ENCODE measurements at regions not wholly inside any gene's neighbourhood (a gene's known extent, or its start where the extent isn't known, plus 50 kb on each side); places are given as distances from the start of the nearest gene placed in this dataset.

- no peaks in the 10 kb centered on the region for H3K79me2 ChIP-seq (ENCODE audit: insufficient read depth, low read length)
- no peak overlapping the region for H2AFZ ChIP-seq (ENCODE audit: low read length)
- no peak overlapping the region for H3K4me2 ChIP-seq (ENCODE audit: low read depth, low read length)
- TF ChIP-seq PTBP1 (IDR thresholded peaks at IDR 0.05; ENCODE audit: low read depth, low read length, poor library complexity, severe bottlenecking) (no peak), ZNF576 (CRISPR knock-in tag; IDR thresholded peaks at IDR 0.05) (no peak), ZNF30 (CRISPR knock-in tag; IDR thresholded peaks at IDR 0.05) (no peak), ZNF350 (CRISPR knock-in tag; IDR thresholded peaks at IDR 0.05; ENCODE audit: borderline replicate concordance, low read depth) (no peak), ATF3 (CRISPR knock-in tag; IDR thresholded peaks at IDR 0.05) (no peak), TRIM24 (CRISPR knock-in tag; IDR thresholded peaks at IDR 0.05) (no peak), MTF1 (CRISPR knock-in tag; IDR thresholded peaks at IDR 0.05) (no peak), TERF1 (CRISPR knock-in tag; IDR thresholded peaks at IDR 0.05) (no peak), THAP7 (CRISPR knock-in tag; IDR thresholded peaks at IDR 0.05) (no peak), ZBTB49 (CRISPR knock-in tag; IDR thresholded peaks at IDR 0.05; ENCODE audit: borderline replicate concordance) (no peak), ZBTB34 (CRISPR knock-in tag; IDR thresholded peaks at IDR 0.05) (no peak), ZNF235 (CRISPR knock-in tag; IDR thresholded peaks at IDR 0.05; ENCODE audit: borderline replicate concordance) (no peak), ZBTB25 (CRISPR knock-in tag; IDR thresholded peaks at IDR 0.05) (no peak), ZNF224 (CRISPR knock-in tag; IDR thresholded peaks at IDR 0.05) (no peak), PHF20 (CRISPR knock-in tag; IDR thresholded peaks at IDR 0.05) (no peak)
- H3K4me3 ChIP-seq (replicated peaks in 1 of 3; ENCODE audit: insufficient read depth in 1 of 3, low read depth in 2 of 3, low read length in 3 of 3), result no peak overlapping the region
- POLR2A ChIA-PET, result no interaction called here
- no peaks in the 10 kb centered on the region for H4K20me1 ChIP-seq (ENCODE audit: insufficient read depth, low read length)
- no TSS peak for BruUV-seq (replicated peaks)
- DNase-seq (ENCODE audit: low spot score) (no peak), FAIRE-seq (no peak), ATAC-seq (no peak)
- 16% methylated on average over 4 of the region's 4 CpGs for WGBS (ENCODE audit: low lambda C conversion rate)
- no peaks in the 10 kb centered on the region for H3K36me3 ChIP-seq (replicated peaks in 1 of 2; ENCODE audit: control insufficient read depth in 1 of 2, insufficient read depth in 2 of 2, low read length in 2 of 2)
- H3K27ac ChIP-seq (ENCODE audit: extremely low read length, insufficient read depth, low read length), result no peak overlapping the region
- H3K9ac ChIP-seq (ENCODE audit: insufficient read depth, low read depth, low read length), result no peak overlapping the region
- intact Hi-C loops (cut with micrococcal nuclease; ENCODE audit: unreplicated experiment) (no loop called here), in situ Hi-C loops (cut with HindIII; ENCODE audit: extremely low pct_ligation_motif_present, low pct_unique_long_range_greater_than_20kb) (no loop called here)
- CTCF ChIA-PET (ENCODE audit: low intra/inter-chr PET ratio, low total read pairs), result no interaction called here
- no peaks in the 10 kb centered on the region for H3K27me3 ChIP-seq (ENCODE audit: control insufficient read depth in 1 of 2, insufficient read depth in 2 of 2, low read length in 2 of 2)
- H3K4me1 ChIP-seq (ENCODE audit: insufficient read depth, low read length), result no peaks in the 10 kb centered on the region
- no peaks in the 10 kb centered on the region for H3K9me3 ChIP-seq (ENCODE audit: low read length)
These were observed 475.8 kb downstream of the BCAT1 start for GRCh38 chr12:24473097-24473496.

All from HepG2 (cell line).